NCI-H345 treated with DMSO at 0.1 percent for 48 hours (cell line): ENCODE measurements at regions not wholly inside any gene's neighbourhood (a gene's known extent, or its start where the extent isn't known, plus 50 kb on each side); places are given as distances from the start of the nearest gene placed in this dataset.
"Not testable (repeated sequence)": the region's sequence is repeated elsewhere in the genome, so short reads cannot be mapped to it uniquely, and the experiment has no call there.

Experiments used
- DNase-seq: peaks from one replicate; lab custom pipeline; 2025; ENCODE audit not compliant: unreplicated experiment; lab: John Stamatoyannopoulos, UW

- DNase-seq: no peak
Observed at GRCh38 chr17:31686495-31686894, 172.5 kb downstream of the COPRS start.

GRCh38 chr17:31684901-31685300 is 174.1 kb downstream of the COPRS start:
- no peak for DNase-seq

GRCh38 chr17:31680126-31680525 is 178.9 kb downstream of the COPRS start:
- DNase-seq: no peak

- DNase-seq: no peak
Observed at GRCh38 chr17:31679667-31680066, 179.4 kb downstream of the COPRS start.

- DNase-seq: no peak
Observed at GRCh38 chr17:31678431-31678830, 180.6 kb downstream of the COPRS start.

- DNase-seq: no peak
Observed at GRCh38 chr17:31677681-31678080, 181.4 kb downstream of the COPRS start.

- DNase-seq: no peak
Observed at GRCh38 chr17:31677036-31677435, 182.0 kb downstream of the COPRS start.

GRCh38 chr17:31675392-31675791 is 183.7 kb downstream of the COPRS start:
- DNase-seq: not testable (repeated sequence)

- no peak for DNase-seq
Observed at GRCh38 chr17:31674717-31675349, 184.2 kb downstream of the COPRS start.

- no peak for DNase-seq
Observed at GRCh38 chr17:31674305-31674704, 184.7 kb downstream of the COPRS start.

- no peak for DNase-seq
Observed at GRCh38 chr17:31673076-31673475, 186.0 kb downstream of the COPRS start.

- DNase-seq: no peak
Observed at GRCh38 chr17:31672161-31672819, 186.8 kb downstream of the COPRS start.

GRCh38 chr17:31663576-31663975 is 195.5 kb downstream of the COPRS start:
- DNase-seq: no peak

- no peak for DNase-seq
Observed at GRCh38 chr17:31660684-31661083, 198.4 kb downstream of the COPRS start.

- no peak for DNase-seq
Observed at GRCh38 chr17:31657876-31658275, 201.2 kb downstream of the COPRS start.

GRCh38 chr17:31654936-31655335 is 204.1 kb downstream of the COPRS start:
- DNase-seq: no peak

- DNase-seq: no peak
Observed at GRCh38 chr17:31653691-31654090, 205.4 kb downstream of the COPRS start.

- no peak for DNase-seq
Observed at GRCh38 chr17:31650756-31651520, 208.1 kb downstream of the COPRS start.

GRCh38 chr17:31649302-31649701 is 209.7 kb downstream of the COPRS start:
- DNase-seq: no peak

GRCh38 chr17:31647661-31648060 is 211.4 kb downstream of the COPRS start:
- no peak for DNase-seq

GRCh38 chr17:31646642-31647041 is 212.4 kb downstream of the COPRS start:
- no peak for DNase-seq

GRCh38 chr17:31645351-31645750 is 213.7 kb downstream of the COPRS start:
- no peak for DNase-seq
